Peyer's patch (tissue), 4 donors: ENCODE measurements at regions not wholly inside any gene's neighbourhood (a gene's known extent, or its start where the extent isn't known, plus 50 kb on each side); places are given as distances from the start of the nearest gene placed in this dataset.

ENCODE experiments used
- DNase-seq, 3 donors: peaks; one replicate each; pipeline ENCODE4 v3.0.0-alpha.2; 2017 to 2019
- H3K27ac ChIP-seq, 4 donors: fragments of 200-600 bp; sonication (generic); one replicate each; pipeline ENCODE4 v1.5.1; 2016 to 2019
- H3K27me3 ChIP-seq, 2 donors: fragments of 200-600 bp; sonication (generic); one replicate each; pipeline ENCODE4 v1.5.1; 2019
- H3K36me3 ChIP-seq, 3 donors: fragments of 200-600 bp; sonication (generic); one replicate each; pipeline ENCODE4 v1.5.1; 2016 to 2019
- H3K4me1 ChIP-seq, 4 donors: fragments of 200-600 bp; sonication (generic); one replicate each; pipeline ENCODE4 v1.5.1; 2016 to 2019
- H3K4me3 ChIP-seq, 4 donors: fragments of 200-600 bp; sonication (generic); 1 replicate in 3 of 4; 2 replicates in 1 of 4; pipeline ENCODE4 v1.5.1; 2016 to 2019; ENCODE audit warnings: mild to moderate bottlenecking in 1 of 4
- H3K9me3 ChIP-seq, 4 donors: fragments of 200-600 bp; sonication (generic); one replicate each; pipeline ENCODE4 v1.5.1; 2016 to 2019; ENCODE audit warnings: mild to moderate bottlenecking in 1 of 4
- POLR2A ChIP-seq, 2 donors: fragments of 450-650 bp; IDR thresholded peaks; one replicate each; pipeline ENCODE4 v1.5.1; 2017; ENCODE audit warnings: antibody characterized with exemption in 2 of 2, mild to moderate bottlenecking in 2 of 2, moderate library complexity in 2 of 2
- small RNA-seq, 2 donors: library from RNA; depleted of rRNA; stranded (forward); fragments of <200 nt; gene quantifications; one replicate each; pipeline ENCODE3, GENCODE V24; 2016
- TF ChIP-seq, protein P1 (sequence below), 6 experiments: fragments of 450-650 bp in 4 of 6; fragments of 200-600 bp in 2 of 6; sonication (generic) in 1 of 6; IDR thresholded peaks; one replicate each; pipeline ENCODE4 v1.5.1; 2017 to 2019; ENCODE audit warnings: antibody characterized with exemption in 6 of 6, mild to moderate bottlenecking in 3 of 6, moderate library complexity in 1 of 6

DNA sequence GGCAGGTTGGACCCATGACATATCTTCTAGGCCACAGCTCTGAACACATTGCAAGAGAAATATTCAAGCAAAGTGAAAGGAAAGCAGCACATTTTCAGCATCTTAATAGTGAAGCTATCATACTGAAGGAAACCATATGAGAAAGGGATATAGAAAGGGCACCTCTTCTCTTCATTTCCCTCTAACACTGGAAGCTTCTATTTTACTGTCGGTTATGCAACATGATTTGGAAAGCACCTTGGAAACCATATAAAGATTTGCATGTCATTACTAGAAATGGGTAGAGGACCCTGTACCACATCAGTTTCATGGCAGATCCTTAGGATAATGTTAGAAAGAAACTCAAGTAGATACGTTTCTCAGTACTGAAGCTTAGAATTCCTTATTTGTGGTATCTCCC, 70.5 kb upstream of the HMGN3 start:
- DNase-seq: no peak
- TF ChIP-seq POLR2A (IDR thresholded peaks at IDR 0.05): no peak
- TF ChIP-seq, protein P1, sequence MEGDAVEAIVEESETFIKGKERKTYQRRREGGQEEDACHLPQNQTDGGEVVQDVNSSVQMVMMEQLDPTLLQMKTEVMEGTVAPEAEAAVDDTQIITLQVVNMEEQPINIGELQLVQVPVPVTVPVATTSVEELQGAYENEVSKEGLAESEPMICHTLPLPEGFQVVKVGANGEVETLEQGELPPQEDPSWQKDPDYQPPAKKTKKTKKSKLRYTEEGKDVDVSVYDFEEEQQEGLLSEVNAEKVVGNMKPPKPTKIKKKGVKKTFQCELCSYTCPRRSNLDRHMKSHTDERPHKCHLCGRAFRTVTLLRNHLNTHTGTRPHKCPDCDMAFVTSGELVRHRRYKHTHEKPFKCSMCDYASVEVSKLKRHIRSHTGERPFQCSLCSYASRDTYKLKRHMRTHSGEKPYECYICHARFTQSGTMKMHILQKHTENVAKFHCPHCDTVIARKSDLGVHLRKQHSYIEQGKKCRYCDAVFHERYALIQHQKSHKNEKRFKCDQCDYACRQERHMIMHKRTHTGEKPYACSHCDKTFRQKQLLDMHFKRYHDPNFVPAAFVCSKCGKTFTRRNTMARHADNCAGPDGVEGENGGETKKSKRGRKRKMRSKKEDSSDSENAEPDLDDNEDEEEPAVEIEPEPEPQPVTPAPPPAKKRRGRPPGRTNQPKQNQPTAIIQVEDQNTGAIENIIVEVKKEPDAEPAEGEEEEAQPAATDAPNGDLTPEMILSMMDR (IDR thresholded peaks at IDR 0.05): no peak
- H3K9me3 ChIP-seq: no peaks in the 10 kb centered on the region
- no peaks in the 10 kb centered on the region for H3K4me1 ChIP-seq
- H3K36me3 ChIP-seq: no peaks in the 10 kb centered on the region
- H3K4me3 ChIP-seq: no peak overlapping the region
- no peaks in the 10 kb centered on the region for H3K27me3 ChIP-seq
- H3K27ac ChIP-seq: no peak overlapping the region

DNA sequence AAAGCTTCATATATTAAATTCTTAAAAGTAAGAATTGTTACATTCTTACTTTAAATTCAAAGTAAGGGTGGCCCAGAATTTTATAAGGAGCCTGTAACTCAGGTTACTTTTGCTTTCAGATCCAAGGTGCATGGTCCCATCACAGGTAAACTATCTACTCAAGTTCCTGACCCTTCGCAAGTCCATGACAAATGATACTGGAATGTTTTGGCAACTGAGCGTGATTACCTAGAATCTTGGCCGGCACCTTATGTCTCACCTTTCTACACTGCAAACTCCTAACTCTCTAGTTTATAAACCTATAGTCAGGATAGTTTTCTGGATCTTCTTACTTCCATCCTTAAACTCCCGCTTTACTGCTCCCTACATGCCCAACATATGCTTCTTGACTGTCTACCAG, 67.9 kb upstream of the HMGN3 start:
- Histone ChIP-seq H3K27ac (no peak overlapping the region), H3K4me1 (no peaks in the 10 kb centered on the region), H3K27me3 (no peaks in the 10 kb centered on the region), H3K4me3 (no peak overlapping the region), H3K36me3 (no peaks in the 10 kb centered on the region), H3K9me3 (no peaks in the 10 kb centered on the region)
- DNase-seq: no peak
- no peak for TF ChIP-seq POLR2A (IDR thresholded peaks at IDR 0.05)
- TF ChIP-seq, protein P1 (IDR thresholded peaks at IDR 0.05): no peak

DNA sequence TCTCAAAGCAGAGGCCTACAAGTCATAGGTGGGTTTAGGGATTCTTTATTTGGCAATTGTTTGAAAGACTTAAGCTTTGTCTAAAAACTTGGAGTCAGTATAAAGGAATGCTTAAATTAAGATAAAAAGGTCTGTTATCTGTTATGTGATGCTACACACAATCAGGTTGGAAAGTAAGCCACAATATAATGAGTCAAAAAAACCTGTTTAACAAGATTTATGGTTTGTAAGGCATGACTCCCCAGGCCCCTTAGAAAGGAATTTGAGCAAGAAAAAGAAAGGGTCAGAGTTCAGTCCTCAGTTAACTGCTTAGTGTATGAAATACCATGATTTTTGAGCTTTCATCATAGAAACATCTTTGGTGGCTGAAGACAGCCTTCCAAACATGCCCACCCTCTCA, 66.8 kb upstream of the HMGN3 start:
- no peaks in the 10 kb centered on the region for H3K36me3 ChIP-seq
- no peak overlapping the region for H3K4me3 ChIP-seq
- no peak overlapping the region for H3K27ac ChIP-seq
- no peaks in the 10 kb centered on the region for H3K4me1 ChIP-seq
- H3K9me3 ChIP-seq: no peaks in the 10 kb centered on the region
- no peaks in the 10 kb centered on the region for H3K27me3 ChIP-seq
- DNase-seq: no peak
- TF ChIP-seq POLR2A (IDR thresholded peaks at IDR 0.05): no peak
- TF ChIP-seq, protein P1 (IDR thresholded peaks at IDR 0.05): no peak

DNA sequence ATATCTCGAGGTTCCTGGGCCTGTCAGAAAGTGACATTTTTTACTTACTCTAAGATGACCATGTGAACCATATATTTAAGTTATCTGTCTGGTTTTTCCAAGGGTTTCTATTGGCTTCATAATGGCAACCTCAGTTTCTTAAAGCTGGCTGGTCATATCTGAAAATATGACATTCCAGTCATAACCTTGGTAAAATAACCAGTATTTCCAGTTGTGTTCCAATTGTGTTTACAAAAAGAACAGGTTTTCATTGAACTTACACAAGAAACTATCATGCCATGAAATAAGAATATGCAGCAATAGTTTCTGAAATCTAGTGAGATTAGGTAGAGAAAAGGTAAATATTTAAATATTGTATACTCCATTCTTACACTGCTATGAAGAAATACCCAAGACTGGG, 61.7 kb upstream of the HMGN3 start:
- no peaks in the 10 kb centered on the region for H3K4me1 ChIP-seq

More for the DNA sequence above, 61.7 kb upstream of the HMGN3 start:
- Histone ChIP-seq H3K27me3 (no peaks in the 10 kb centered on the region), H3K9me3 (no peaks in the 10 kb centered on the region), H3K36me3 (no peaks in the 10 kb centered on the region), H3K4me3 (no peak overlapping the region), H3K27ac (no peak overlapping the region)
- no peak for DNase-seq
- TF ChIP-seq, protein P1 (IDR thresholded peaks at IDR 0.05): no peak
- TF ChIP-seq POLR2A (IDR thresholded peaks at IDR 0.05): no peak

Small RNAs in the stretch of these regions (small RNA-seq; reads per million reads assigned to genes)
- gene AL078601.1 (0 reads per million in 2 donors), gene RF00019 (0 reads per million in 2 donors)
